Activated T-cell treated with anti-CD3 and anti-CD28 coated beads, Interleukin-2, amount 50 U/mL, for 4 hours (primary cell): ENCODE measurements at regions not wholly inside any gene's neighbourhood (a gene's known extent, or its start where the extent isn't known, plus 50 kb on each side); places are given as distances from the start of the nearest gene placed in this dataset.

Source experiments
- ATAC-seq, 2 donors: fragments of 200-7000 bp; cut with Tn5 transposase; one replicate each; pipeline ENCODE4 v1.10.0; 2021
- DNase-seq: peaks from one replicate; pipeline ENCODE4 v3.0.0-alpha.2; 2020
- H3K27me3 Mint-ChIP-seq: one replicate; pipeline ENCODE4 v1.8.0; 2021; ENCODE audit warnings: low read depth, mixed read lengths
- H3K36me3 Mint-ChIP-seq: one replicate; pipeline ENCODE4 v1.8.0; 2022; ENCODE audit warnings: mixed read lengths; ENCODE audit not compliant: insufficient read depth
- H3K4me1 Mint-ChIP-seq: one replicate; pipeline ENCODE4 v1.8.0; 2021; ENCODE audit warnings: low read depth, mixed read lengths
- H3K4me3 Mint-ChIP-seq: one replicate; pipeline ENCODE4 v1.8.0; 2021; ENCODE audit warnings: mild to moderate bottlenecking, moderate library complexity, mixed read lengths
- H3K9me3 Mint-ChIP-seq: one replicate; pipeline ENCODE4 v1.8.0; 2021; ENCODE audit warnings: mixed read lengths

GRCh38 chr21:17738176-17738953 lies 80.8 kb downstream of the C21orf91 start:
- Mint-ChIP-seq H3K36me3 (peaks cover 3% of the 10 kb centered on the region), H3K4me1 (peaks cover 8% of the 10 kb centered on the region), H3K9me3 (no peaks in the 10 kb centered on the region), H3K27me3 (no peaks in the 10 kb centered on the region), H3K4me3 (no peak overlapping the region)
- ATAC-seq (no peak), DNase-seq (no peak)

GRCh38 chr21:17736072-17736471 lies 83.1 kb downstream of the C21orf91 start:
- no peak for DNase-seq
- no peak for ATAC-seq
- H3K27me3 Mint-ChIP-seq: no peaks in the 10 kb centered on the region
- peaks cover 4% of the 10 kb centered on the region for H3K4me1 Mint-ChIP-seq
- H3K9me3 Mint-ChIP-seq: no peaks in the 10 kb centered on the region
- H3K36me3 Mint-ChIP-seq: peaks cover 3% of the 10 kb centered on the region
- H3K4me3 Mint-ChIP-seq: no peak overlapping the region

GRCh38 chr21:17733209-17733608 lies 85.9 kb downstream of the C21orf91 start:
- Mint-ChIP-seq H3K9me3 (no peaks in the 10 kb centered on the region), H3K36me3 (peaks cover 3% of the 10 kb centered on the region), H3K4me3 (no peak overlapping the region), H3K4me1 (no peaks in the 10 kb centered on the region), H3K27me3 (no peaks in the 10 kb centered on the region)
- ATAC-seq: no peak
- no peak for DNase-seq

GRCh38 chr21:17732306-17732705 lies 86.8 kb downstream of the C21orf91 start:
- H3K9me3 Mint-ChIP-seq: no peaks in the 10 kb centered on the region
- H3K4me1 Mint-ChIP-seq: no peaks in the 10 kb centered on the region

GRCh38 chr21:17731554-17731953 lies 87.6 kb downstream of the C21orf91 start:
- Mint-ChIP-seq H3K27me3 (no peaks in the 10 kb centered on the region), H3K36me3 (peaks cover 3% of the 10 kb centered on the region), H3K4me1 (no peaks in the 10 kb centered on the region), H3K4me3 (no peak overlapping the region), H3K9me3 (no peaks in the 10 kb centered on the region)
- ATAC-seq (no peak), DNase-seq (no peak)

More at GRCh38 chr21:17732306-17732705, 86.8 kb downstream of the C21orf91 start:
- no peak for ATAC-seq
- Mint-ChIP-seq H3K4me3 (no peak overlapping the region), H3K27me3 (no peaks in the 10 kb centered on the region), H3K36me3 (peaks cover 3% of the 10 kb centered on the region)
- no peak for DNase-seq

GRCh38 chr21:17730782-17731181 lies 88.4 kb downstream of the C21orf91 start:
- ATAC-seq (no peak), DNase-seq (no peak)
- Mint-ChIP-seq H3K27me3 (no peaks in the 10 kb centered on the region), H3K36me3 (no peaks in the 10 kb centered on the region), H3K4me1 (no peaks in the 10 kb centered on the region), H3K9me3 (no peaks in the 10 kb centered on the region), H3K4me3 (no peak overlapping the region)

- Mint-ChIP-seq H3K36me3 (no peaks in the 10 kb centered on the region), H3K4me3 (no peak overlapping the region), H3K4me1 (no peaks in the 10 kb centered on the region), H3K9me3 (no peaks in the 10 kb centered on the region), H3K27me3 (no peaks in the 10 kb centered on the region)
- ATAC-seq: no peak
- DNase-seq: no peak
These were observed 89.7 kb downstream of the C21orf91 start for GRCh38 chr21:17729455-17729854.

GRCh38 chr21:17727361-17727760 lies 91.8 kb downstream of the C21orf91 start:
- no peaks in the 10 kb centered on the region for H3K27me3 Mint-ChIP-seq
- no peaks in the 10 kb centered on the region for H3K4me1 Mint-ChIP-seq
- no peaks in the 10 kb centered on the region for H3K36me3 Mint-ChIP-seq
- H3K9me3 Mint-ChIP-seq: no peaks in the 10 kb centered on the region
- DNase-seq (no peak), ATAC-seq (no peak)
- H3K4me3 Mint-ChIP-seq: no peak overlapping the region

- DNase-seq (no peak), ATAC-seq (no peak)
- Mint-ChIP-seq H3K36me3 (no peaks in the 10 kb centered on the region), H3K4me1 (no peaks in the 10 kb centered on the region), H3K9me3 (no peaks in the 10 kb centered on the region), H3K27me3 (no peaks in the 10 kb centered on the region), H3K4me3 (no peak overlapping the region)
These were observed 92.9 kb downstream of the C21orf91 start for GRCh38 chr21:17726047-17726829.

- H3K4me3 Mint-ChIP-seq: no peak overlapping the region
- H3K4me1 Mint-ChIP-seq: no peaks in the 10 kb centered on the region
- no peaks in the 10 kb centered on the region for H3K27me3 Mint-ChIP-seq
- H3K36me3 Mint-ChIP-seq: no peaks in the 10 kb centered on the region
- no peaks in the 10 kb centered on the region for H3K9me3 Mint-ChIP-seq
- DNase-seq (no peak), ATAC-seq (no peak)
These were observed 93.8 kb downstream of the C21orf91 start for GRCh38 chr21:17725339-17725738.

- no peak for DNase-seq
- no peak overlapping the region for H3K4me3 Mint-ChIP-seq
- no peaks in the 10 kb centered on the region for H3K27me3 Mint-ChIP-seq
- H3K4me1 Mint-ChIP-seq: peaks cover 12% of the 10 kb centered on the region
- H3K36me3 Mint-ChIP-seq: no peaks in the 10 kb centered on the region
- no peak for ATAC-seq
- H3K9me3 Mint-ChIP-seq: peaks cover 3% of the 10 kb centered on the region
These were observed 100.2 kb upstream of the BTG3 start for GRCh38 chr21:17712887-17713286.

- DNase-seq (no peak), ATAC-seq (no peak)
- Mint-ChIP-seq H3K36me3 (no peaks in the 10 kb centered on the region), H3K27me3 (no peaks in the 10 kb centered on the region), H3K4me3 (no peak overlapping the region), H3K9me3 (peaks cover 3% of the 10 kb centered on the region), H3K4me1 (peaks cover 12% of the 10 kb centered on the region)
These were observed 99.2 kb upstream of the BTG3 start for GRCh38 chr21:17711896-17712295.

GRCh38 chr21:17709266-17709611 lies 96.5 kb upstream of the BTG3 start:
- no peaks in the 10 kb centered on the region for H3K27me3 Mint-ChIP-seq
- peaks cover 12% of the 10 kb centered on the region for H3K4me1 Mint-ChIP-seq
- no peaks in the 10 kb centered on the region for H3K36me3 Mint-ChIP-seq
- ATAC-seq: peak; percentile 92 to 97
- no peak overlapping the region for H3K4me3 Mint-ChIP-seq
- H3K9me3 Mint-ChIP-seq: peaks cover 8% of the 10 kb centered on the region
- no peak for DNase-seq

- DNase-seq (no peak), ATAC-seq (peak in 1 of 2 donors; percentile 19)
- no peak overlapping the region for H3K4me3 Mint-ChIP-seq
- peaks cover 8% of the 10 kb centered on the region for H3K9me3 Mint-ChIP-seq
- H3K4me1 Mint-ChIP-seq: peaks cover 12% of the 10 kb centered on the region
- no peaks in the 10 kb centered on the region for H3K36me3 Mint-ChIP-seq
- no peaks in the 10 kb centered on the region for H3K27me3 Mint-ChIP-seq
These were observed 96.0 kb upstream of the BTG3 start for GRCh38 chr21:17708522-17709265.
